KOPT-K1 (cell line): ENCODE measurements at regions not wholly inside any gene's neighbourhood (a gene's known extent, or its start where the extent isn't known, plus 50 kb on each side); places are given as distances from the start of the nearest gene placed in this dataset.

Experiments used
- H3K27ac ChIP-seq: fragments of 200-600 bp; sonication (generic); 2 replicates; pipeline ENCODE4 v1.5.1; 2016; ENCODE audit warnings: antibody characterized with exemption, mild to moderate bottlenecking, low read depth, low read length; ENCODE audit not compliant: poor library complexity, severe bottlenecking
- H3K36me3 ChIP-seq: fragments of 200-600 bp; sonication (generic); 2 replicates; pipeline ENCODE4 v1.5.1; 2017; ENCODE audit warnings: antibody characterized with exemption, mild to moderate bottlenecking, low read length, moderate library complexity; ENCODE audit not compliant: insufficient read depth
- H3K9me3 ChIP-seq: fragments of 200-600 bp; sonication (generic); 2 replicates; pipeline ENCODE4 v1.5.1; 2017; ENCODE audit warnings: antibody characterized with exemption, low read length, mild to moderate bottlenecking; ENCODE audit not compliant: insufficient read depth, poor library complexity, severe bottlenecking

DNA sequence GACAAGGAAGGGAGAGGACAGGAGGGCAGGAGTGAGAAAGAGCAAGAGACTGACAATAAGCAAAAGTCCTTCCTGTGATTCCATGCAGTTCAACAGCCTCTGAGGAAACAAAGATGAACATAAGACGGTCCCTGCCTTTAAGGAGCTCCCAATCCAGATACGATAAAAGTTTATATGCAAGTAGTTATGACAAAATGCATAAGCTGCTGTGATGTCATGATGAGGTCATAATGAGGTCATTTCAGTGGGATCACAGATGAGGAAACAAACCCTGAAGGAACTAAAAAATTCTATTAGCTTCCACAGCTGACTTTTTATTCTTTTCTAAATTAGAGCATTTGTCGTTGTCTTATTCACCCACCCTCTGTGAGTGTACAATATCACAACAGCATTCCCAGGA lies 458.5 kb upstream of the ACVR2A start:
- Histone ChIP-seq H3K27ac (no peak overlapping the region), H3K36me3 (no peaks in the 10 kb centered on the region), H3K9me3 (no peaks in the 10 kb centered on the region)

DNA sequence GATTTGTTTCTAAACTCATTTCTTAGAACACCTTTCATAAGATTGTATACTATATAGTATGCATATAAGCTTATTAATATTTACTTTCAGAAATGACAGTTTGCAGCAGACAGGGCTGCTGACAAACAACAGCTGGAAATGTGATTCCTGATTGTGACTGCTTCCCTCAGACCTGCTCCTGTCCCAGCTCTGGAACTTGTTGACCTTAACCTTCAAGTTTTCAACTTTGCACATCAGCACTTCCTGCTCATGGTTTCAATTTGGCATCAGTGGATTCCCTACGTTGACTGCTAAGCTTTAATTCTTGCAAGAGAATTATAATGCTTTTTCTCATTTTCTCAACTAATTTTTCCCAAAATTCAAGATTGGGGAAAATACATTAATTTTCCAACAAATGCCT lies 459.2 kb upstream of the ACVR2A start:
- H3K36me3 ChIP-seq: no peaks in the 10 kb centered on the region
- no peaks in the 10 kb centered on the region for H3K9me3 ChIP-seq
- H3K27ac ChIP-seq: no peak overlapping the region

GRCh38 chr2:147384659-147385058 lies 460.2 kb upstream of the ACVR2A start:
- Histone ChIP-seq H3K9me3 (no peaks in the 10 kb centered on the region), H3K36me3 (no peaks in the 10 kb centered on the region), H3K27ac (no peak overlapping the region)

DNA sequence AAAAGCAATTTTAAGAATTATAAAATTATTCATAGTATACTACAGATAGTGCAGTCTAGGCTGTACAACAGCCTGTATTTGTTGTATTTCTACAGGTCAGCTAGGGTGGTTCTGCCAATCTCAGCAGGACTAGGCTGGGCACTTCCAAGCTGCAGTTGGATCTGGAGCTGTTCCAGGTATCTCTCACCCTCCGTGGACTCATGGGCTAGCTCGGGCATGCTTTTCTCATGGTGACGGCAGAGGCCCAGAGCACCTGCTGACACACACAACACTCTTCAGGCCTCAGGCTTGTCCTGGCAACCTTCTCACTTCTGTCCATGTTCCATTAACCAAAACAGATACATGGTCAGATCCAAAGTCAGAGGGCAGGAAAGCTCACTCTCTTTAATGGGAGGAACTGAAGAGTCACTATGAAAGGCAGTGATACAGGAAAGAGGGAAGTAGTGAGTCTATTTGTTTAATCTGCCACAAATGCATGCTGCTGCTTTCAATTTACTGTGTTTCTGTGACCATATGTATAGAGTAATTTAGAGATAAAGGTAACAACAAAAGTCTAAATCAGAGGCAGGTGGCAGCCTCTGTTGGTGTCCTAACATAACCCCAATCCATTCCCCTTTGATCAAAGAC lies 462.4 kb upstream of the ACVR2A start:
- no peaks in the 10 kb centered on the region for H3K36me3 ChIP-seq

DNA sequence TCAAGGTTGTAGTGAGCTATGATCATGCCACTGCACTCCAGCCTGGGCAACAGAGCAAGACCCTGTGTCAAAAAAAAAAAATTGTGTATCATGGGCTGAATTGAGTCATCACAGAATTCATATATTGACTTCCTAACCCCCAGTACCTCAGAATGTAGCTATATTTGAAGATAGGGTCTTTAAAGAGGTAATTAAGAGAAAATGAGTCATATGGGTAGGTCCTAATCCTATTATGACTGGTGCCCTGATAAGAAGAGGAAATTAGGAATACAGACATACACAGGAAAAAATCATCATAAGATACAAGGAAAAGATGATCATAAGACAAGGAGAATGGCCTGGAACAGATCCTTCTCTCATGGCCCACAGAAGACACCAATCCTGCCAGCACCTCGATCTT lies 466.4 kb upstream of the ACVR2A start:
- Histone ChIP-seq H3K27ac (no peak overlapping the region), H3K9me3 (no peaks in the 10 kb centered on the region), H3K36me3 (no peaks in the 10 kb centered on the region)

More for the DNA sequence above, 462.4 kb upstream of the ACVR2A start:
- Histone ChIP-seq H3K9me3 (no peaks in the 10 kb centered on the region), H3K27ac (no peak overlapping the region)

- Histone ChIP-seq H3K36me3 (no peaks in the 10 kb centered on the region), H3K27ac (no peak overlapping the region), H3K9me3 (no peaks in the 10 kb centered on the region)
Measured at GRCh38 chr2:147375073-147375472, 469.8 kb upstream of the ACVR2A start.

GRCh38 chr2:147374423-147374811 lies 470.4 kb upstream of the ACVR2A start:
- Histone ChIP-seq H3K9me3 (no peaks in the 10 kb centered on the region), H3K27ac (no peak overlapping the region), H3K36me3 (no peaks in the 10 kb centered on the region)

DNA sequence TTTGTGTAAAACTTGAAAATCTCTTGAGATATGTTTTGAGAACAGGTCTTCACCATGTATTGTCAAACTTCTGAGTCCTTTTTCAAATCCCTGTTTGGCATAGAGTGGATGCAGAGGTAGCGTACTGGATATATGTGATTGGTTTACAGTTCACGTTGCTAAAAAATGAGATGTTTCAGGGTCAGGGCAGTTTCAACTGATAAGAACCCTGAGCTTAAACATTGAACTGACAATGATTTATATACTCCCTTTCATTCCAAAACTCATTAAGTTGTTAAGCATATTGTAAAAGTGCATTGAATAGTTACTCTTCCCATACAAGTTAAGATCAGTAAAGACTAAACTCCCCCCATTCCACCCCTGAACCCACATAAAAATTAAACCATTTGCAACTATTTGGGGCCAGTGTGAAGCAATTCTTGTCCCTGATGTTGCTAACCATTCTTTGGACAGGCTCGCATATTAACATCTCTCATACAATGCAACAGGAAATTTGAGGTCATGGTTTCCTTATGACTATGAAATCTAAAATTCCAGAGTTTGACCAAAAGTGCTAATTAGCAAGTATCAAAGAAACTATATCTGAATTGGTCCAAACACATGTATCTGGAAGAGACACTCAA lies 470.9 kb upstream of the ACVR2A start:
- no peaks in the 10 kb centered on the region for H3K9me3 ChIP-seq
- no peaks in the 10 kb centered on the region for H3K36me3 ChIP-seq
- H3K27ac ChIP-seq: no peak overlapping the region

- Histone ChIP-seq H3K9me3 (no peaks in the 10 kb centered on the region), H3K36me3 (no peaks in the 10 kb centered on the region), H3K27ac (no peak overlapping the region)
Measured at GRCh38 chr2:147368306-147368705, 476.5 kb upstream of the ACVR2A start.

GRCh38 chr2:147366279-147366678 lies 478.6 kb upstream of the ACVR2A start:
- Histone ChIP-seq H3K27ac (no peak overlapping the region), H3K36me3 (no peaks in the 10 kb centered on the region), H3K9me3 (no peaks in the 10 kb centered on the region)

DNA sequence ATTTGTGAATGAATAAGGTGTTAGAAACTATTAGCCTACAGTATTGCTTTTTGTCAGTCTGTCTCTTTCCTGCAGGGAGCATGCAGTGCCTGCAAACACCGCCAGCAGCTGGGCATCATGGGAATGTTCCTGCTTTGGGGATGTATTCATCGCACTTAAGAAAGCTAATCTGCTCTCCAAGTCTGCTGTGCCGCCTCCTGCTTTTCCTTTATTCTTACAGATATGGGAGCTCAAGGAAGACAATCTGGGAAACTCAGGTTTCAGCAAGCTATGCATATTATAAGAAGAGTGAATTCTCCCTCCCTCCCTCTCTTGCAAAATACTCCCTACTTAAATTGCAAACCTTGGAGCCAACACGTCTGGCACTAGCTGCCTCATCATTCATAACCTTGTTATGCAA lies 479.2 kb upstream of the ACVR2A start:
- H3K27ac ChIP-seq: no peak overlapping the region
- H3K36me3 ChIP-seq: no peaks in the 10 kb centered on the region
- no peaks in the 10 kb centered on the region for H3K9me3 ChIP-seq

- Histone ChIP-seq H3K36me3 (no peaks in the 10 kb centered on the region), H3K27ac (no peak overlapping the region), H3K9me3 (no peaks in the 10 kb centered on the region)
Measured at GRCh38 chr2:147364597-147364996, 480.2 kb upstream of the ACVR2A start.

GRCh38 chr2:147363181-147363580 lies 481.6 kb upstream of the ACVR2A start:
- no peaks in the 10 kb centered on the region for H3K9me3 ChIP-seq
- no peaks in the 10 kb centered on the region for H3K36me3 ChIP-seq
- no peak overlapping the region for H3K27ac ChIP-seq

- no peaks in the 10 kb centered on the region for H3K36me3 ChIP-seq
- H3K27ac ChIP-seq: no peak overlapping the region
- no peaks in the 10 kb centered on the region for H3K9me3 ChIP-seq
Measured at GRCh38 chr2:147358375-147358774, 486.5 kb upstream of the ACVR2A start.

GRCh38 chr2:147356157-147356556 lies 488.7 kb upstream of the ACVR2A start:
- Histone ChIP-seq H3K27ac (no peak overlapping the region), H3K9me3 (no peaks in the 10 kb centered on the region), H3K36me3 (no peaks in the 10 kb centered on the region)

DNA sequence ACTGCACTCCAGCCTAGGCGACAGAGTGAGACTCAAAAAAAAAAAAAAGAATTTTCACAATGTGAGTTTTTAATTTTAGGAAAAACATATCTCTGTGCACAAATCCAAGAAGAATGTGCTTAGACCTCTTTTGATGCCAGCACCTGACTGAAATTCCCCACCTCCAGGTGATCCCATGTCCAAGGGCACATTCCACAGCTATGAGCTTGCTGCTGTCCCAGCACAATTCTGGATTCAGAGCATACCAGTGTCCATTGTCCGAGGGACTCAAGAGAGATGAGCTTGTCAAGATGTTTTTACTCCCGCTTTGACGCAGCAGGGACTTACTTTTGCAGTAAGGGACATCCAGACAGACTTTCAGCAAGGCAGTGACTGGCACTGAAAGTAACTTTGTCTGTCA lies 489.1 kb upstream of the ACVR2A start:
- Histone ChIP-seq H3K27ac (no peak overlapping the region), H3K9me3 (no peaks in the 10 kb centered on the region), H3K36me3 (no peaks in the 10 kb centered on the region)
